H1 (cell line): ENCODE measurements at regions not wholly inside any gene's neighbourhood (a gene's known extent, or its start where the extent isn't known, plus 50 kb on each side); places are given as distances from the start of the nearest gene placed in this dataset.

ENCODE experiments used
- CTCF ChIA-PET: fragments of 300-600 bp; sonication (Branson Sonifier 250); formaldehyde crosslinking; loops from one replicate; lab custom pipeline; 2021; ENCODE audit not compliant: partially characterized antibody; lab: Charles Lee
- POLR2A ChIA-PET: fragments of 300-600 bp; sonication (Branson Sonifier 250); formaldehyde crosslinking; loops from one replicate; lab custom pipeline; 2021; ENCODE audit warnings: inconsistent platforms; ENCODE audit not compliant: partially characterized antibody; lab: Charles Lee
- DNase-seq, 2 experiments: peaks; one replicate each; pipeline versions ENCODE4 v3.0.0 to v3.0.0-alpha.2; 2010 to 2022; ENCODE audit warnings: low spot score in 2 of 2, low read depth in 1 of 2, mixed read lengths in 1 of 2
- FAIRE-seq: peaks from 2 replicates; lab custom pipeline; 2011; peaks lifted over from hg19 to GRCh38; lab: Jason Lieb, UNC
- H2AFZ ChIP-seq: 2 replicates; pipeline ENCODE4 v1.8.1; 2012; ENCODE audit warnings: low read length, inconsistent platforms
- H2AK5ac ChIP-seq: 2 replicates; pipeline ENCODE4 v1.6.1; 2013; ENCODE audit warnings: low read depth, low read length
- H2BK120ac ChIP-seq: replicated peaks from 2 replicates; pipeline ENCODE3; 2013; ENCODE audit warnings: low read depth, low read length, inconsistent platforms
- H2BK12ac ChIP-seq: 2 replicates; pipeline ENCODE4 v1.6.1; 2013; ENCODE audit warnings: low read depth, low read length
- H2BK15ac ChIP-seq: 2 replicates; pipeline ENCODE4 v1.6.1; 2013; ENCODE audit warnings: low read length
- H2BK20ac ChIP-seq: 2 replicates; pipeline ENCODE4 v1.6.1; 2013; ENCODE audit warnings: low read length
- H2BK5ac ChIP-seq: 2 replicates; pipeline ENCODE4 v1.6.1; 2013; ENCODE audit warnings: low read depth, low read length
- H3K14ac ChIP-seq: 2 replicates; pipeline ENCODE4 v1.6.1; 2013; ENCODE audit warnings: inconsistent platforms; ENCODE audit not compliant: insufficient read length
- H3K18ac ChIP-seq: 2 replicates; pipeline ENCODE4 v1.6.1; 2013; ENCODE audit warnings: low read length; ENCODE audit errors: extremely low read depth
- H3K23ac ChIP-seq: 2 replicates; pipeline ENCODE4 v1.6.1; 2013; ENCODE audit warnings: inconsistent platforms; ENCODE audit not compliant: insufficient read length
- H3K23me2 ChIP-seq: 2 replicates; pipeline ENCODE4 v1.6.1; 2013; ENCODE audit warnings: low read depth, low read length
- H3K27ac ChIP-seq: 2 replicates; pipeline ENCODE4 v1.6.1; 2011; ENCODE audit warnings: low read depth, low read length, inconsistent platforms
- H3K27me3 ChIP-seq, 4 experiments: replicated peaks in 1 of 4; 1 replicate in 1 of 4; 2 replicates in 3 of 4; pipeline versions ENCODE4 v1.6.1 to v1.8.1; 2011 to 2013; ENCODE audit warnings: low read length in 3 of 4, mild to moderate bottlenecking in 3 of 4, inconsistent platforms in 2 of 4, mixed read lengths in 2 of 4, moderate library complexity in 1 of 4; ENCODE audit not compliant: control insufficient read depth in 3 of 4, insufficient read depth in 3 of 4; ENCODE audit errors: extremely low read depth in 1 of 4
- H3K36me3 ChIP-seq, 4 experiments: 2 replicates each; pipeline versions ENCODE4 v1.6.1 to v1.8.1; 2011 to 2013; ENCODE audit warnings: mild to moderate bottlenecking in 4 of 4, low read length in 3 of 4, moderate library complexity in 2 of 4, control low read depth in 1 of 4, inconsistent platforms in 1 of 4; ENCODE audit not compliant: insufficient read depth in 4 of 4, control insufficient read depth in 2 of 4
- H3K4ac ChIP-seq: replicated peaks from 2 replicates; pipeline ENCODE3; 2013; ENCODE audit warnings: low read length, low read depth, mixed read lengths, inconsistent platforms; ENCODE audit not compliant: insufficient read length
- H3K4me1 ChIP-seq, 4 experiments: replicated peaks in 1 of 4; 1 replicate in 1 of 4; 2 replicates in 3 of 4; pipeline versions ENCODE4 v1.6.1 to v1.8.1; 2011 to 2013; ENCODE audit warnings: low read length in 3 of 4, inconsistent platforms in 2 of 4, mixed read lengths in 1 of 4; ENCODE audit not compliant: insufficient read depth in 4 of 4, control insufficient read depth in 3 of 4
- H3K4me2 ChIP-seq, 2 experiments: 2 replicates each; pipeline versions ENCODE4 v1.6.1 to v1.8.1; 2011 to 2013; ENCODE audit warnings: low read depth in 2 of 2, low read length in 2 of 2, control low read depth in 1 of 2, inconsistent platforms in 1 of 2, mild to moderate bottlenecking in 1 of 2; ENCODE audit not compliant: insufficient read depth in 1 of 2
- H3K4me3 ChIP-seq, 4 experiments: fragments of 200-600, 300-600 bp in 1 of 4; sonication (generic), shearing (Covaris generic), sonication (Bioruptor Twin) in 1 of 4; 2 replicates each; pipeline versions ENCODE4 v1.5.1 to v1.8.1; 2011 to 2016; ENCODE audit warnings: low read length in 4 of 4, low read depth in 3 of 4, control low read depth in 2 of 4, inconsistent platforms in 2 of 4, mild to moderate bottlenecking in 2 of 4, mixed read lengths in 1 of 4, moderate library complexity in 1 of 4; ENCODE audit not compliant: insufficient read depth in 2 of 4; ENCODE audit errors: extremely low read depth in 1 of 4
- H3K56ac ChIP-seq: replicated peaks from 2 replicates; pipeline ENCODE3; 2013; ENCODE audit warnings: low read depth, mild to moderate bottlenecking, mixed read lengths, low read length, inconsistent platforms; ENCODE audit not compliant: insufficient read length
- H3K79me1 ChIP-seq: 2 replicates; pipeline ENCODE4 v1.6.1; 2013; ENCODE audit warnings: low read depth, low read length, control low read depth
- H3K79me2 ChIP-seq, 2 experiments: 2 replicates each; pipeline versions ENCODE4 v1.6.1 to v1.8.1; 2012 to 2013; ENCODE audit warnings: low read length in 2 of 2, mild to moderate bottlenecking in 2 of 2, inconsistent platforms in 1 of 2; ENCODE audit not compliant: insufficient read depth in 2 of 2, control insufficient read depth in 1 of 2
- H3K9ac ChIP-seq, 4 experiments: replicated peaks in 1 of 4; 1 replicate in 1 of 4; 2 replicates in 3 of 4; pipeline versions ENCODE4 v1.6.1 to v1.8.1; 2011 to 2013; ENCODE audit warnings: low read depth in 3 of 4, low read length in 3 of 4, control low read depth in 2 of 4, mild to moderate bottlenecking in 2 of 4, moderate library complexity in 2 of 4, inconsistent platforms in 1 of 4; ENCODE audit errors: extremely low read depth in 1 of 4
- H3K9me3 ChIP-seq, 2 experiments: 2 replicates each; pipeline versions ENCODE4 v1.6.1 to v1.8.1; 2012 to 2013; ENCODE audit warnings: mild to moderate bottlenecking in 2 of 2, moderate library complexity in 2 of 2, control low read depth in 1 of 2, inconsistent platforms in 1 of 2, low read depth in 1 of 2, low read length in 1 of 2, mixed read lengths in 1 of 2; ENCODE audit not compliant: insufficient read depth in 2 of 2
- H4K20me1 ChIP-seq, 2 experiments: replicated peaks in 1 of 2; 2 replicates each; pipeline versions ENCODE3 to v1.8.1; 2011 to 2013; ENCODE audit warnings: inconsistent platforms in 2 of 2, low read length in 2 of 2, mild to moderate bottlenecking in 1 of 2; ENCODE audit not compliant: insufficient read depth in 2 of 2, control insufficient read depth in 1 of 2
- H4K5ac ChIP-seq: 2 replicates; pipeline ENCODE4 v1.6.1; 2013; ENCODE audit warnings: low read length, low read depth, mixed read lengths, inconsistent platforms; ENCODE audit not compliant: insufficient read length
- H4K8ac ChIP-seq: 2 replicates; pipeline ENCODE4 v1.8.0; 2013; ENCODE audit warnings: mild to moderate bottlenecking, moderate library complexity, low read length, inconsistent platforms; ENCODE audit not compliant: insufficient read depth; ENCODE audit errors: extremely low read depth
- H4K91ac ChIP-seq: replicated peaks from 2 replicates; pipeline ENCODE3; 2013; ENCODE audit warnings: low read length, mixed read lengths, inconsistent platforms; ENCODE audit not compliant: insufficient read length
- ATF3 ChIP-seq: IDR thresholded peaks from 2 replicates; pipeline ENCODE4 v1.6.1; 2011; ENCODE audit warnings: low read depth, mild to moderate bottlenecking, low read length; ENCODE audit not compliant: insufficient read depth
- CEBPB ChIP-seq: IDR thresholded peaks from 2 replicates; pipeline ENCODE4 v1.6.1; 2012; ENCODE audit warnings: low read depth, low read length
- GABPA ChIP-seq: IDR thresholded peaks from 2 replicates; pipeline ENCODE4 v1.6.1; 2011; ENCODE audit warnings: mild to moderate bottlenecking, low read length, moderate library complexity, borderline replicate concordance; ENCODE audit not compliant: insufficient read depth
- GTF2F1 ChIP-seq: IDR thresholded peaks from 2 replicates; pipeline ENCODE4 v1.6.1; 2012; ENCODE audit warnings: low read depth, low read length, improper control_type of control experiment, borderline replicate concordance
- POLR2A ChIP-seq, 2 experiments: IDR thresholded peaks; 1 replicate in 1 of 2; 2 replicates in 1 of 2; pipeline ENCODE4 v1.6.1; 2011; ENCODE audit warnings: low read depth in 2 of 2, low read length in 2 of 2, mild to moderate bottlenecking in 2 of 2; ENCODE audit errors: control extremely low read depth in 1 of 2
- RFX5 ChIP-seq: IDR thresholded peaks from 2 replicates; pipeline ENCODE4 v1.6.1; 2011; ENCODE audit warnings: low read depth, low read length, improper control_type of control experiment, borderline replicate concordance
- SUZ12 ChIP-seq: fragments of 200-600 bp; sonication (generic); IDR thresholded peaks from 2 replicates; pipeline ENCODE4 v1.6.1; 2012; ENCODE audit warnings: mild to moderate bottlenecking, inconsistent platforms, low read length, moderate library complexity, mixed read lengths
- TBP ChIP-seq: IDR thresholded peaks from 2 replicates; pipeline ENCODE4 v1.6.1; 2011; ENCODE audit warnings: low read depth, low read length, improper control_type of control experiment
- TEAD4 ChIP-seq: IDR thresholded peaks from 2 replicates; pipeline ENCODE4 v1.6.1; 2012; ENCODE audit warnings: low read depth, low read length, inconsistent platforms, mixed read lengths
- WGBS, 2 experiments: shearing (Covaris generic) in 1 of 2; methylation state at CpG; one replicate each; pipeline versions ENCODE4 v1.1.6 to v1.1.7; 2013 to 2015; ENCODE audit warnings: low lambda C conversion rate in 2 of 2, mixed read lengths in 2 of 2, inconsistent platforms in 1 of 2, low coverage in 1 of 2, missing lambda C conversion rate in 1 of 2; ENCODE audit not compliant: insufficient replicate concordance in 2 of 2, insufficient coverage in 1 of 2, insufficient read length in 1 of 2; ENCODE audit errors: extremely low coverage in 1 of 2, missing lambda C conversion rate in 1 of 2; 5-methylcytosine and 5-hydroxymethylcytosine counted together

- H3K23me2 ChIP-seq: no peaks in the 10 kb centered on the region
- no peak overlapping the region for H3K18ac ChIP-seq
- H3K4me3 ChIP-seq: no peak overlapping the region
- H3K79me2 ChIP-seq: no peaks in the 10 kb centered on the region
- no peak overlapping the region for H3K27ac ChIP-seq
- no peaks in the 10 kb centered on the region for H3K27me3 ChIP-seq
- no peak overlapping the region for H2BK20ac ChIP-seq
- no peaks in the 10 kb centered on the region for H3K4me1 ChIP-seq
- no peak overlapping the region for H3K4me2 ChIP-seq
- H2BK5ac ChIP-seq: no peak overlapping the region
- no peaks in the 10 kb centered on the region for H3K36me3 ChIP-seq
- no peak overlapping the region for H4K8ac ChIP-seq
- H3K79me1 ChIP-seq: no peaks in the 10 kb centered on the region
- no peak overlapping the region for H2AFZ ChIP-seq
- H2BK12ac ChIP-seq: no peak overlapping the region
- no peak for TF ChIP-seq CEBPB
- no peak for TF ChIP-seq RFX5
- TF ChIP-seq TEAD4: no peak
- no peak for TF ChIP-seq TBP
- TF ChIP-seq GTF2F1: no peak
- no peak for TF ChIP-seq ATF3
- no peak for TF ChIP-seq SUZ12
- no peak for TF ChIP-seq POLR2A (IDR thresholded peaks at IDR 0.05; ENCODE audit: control extremely low read depth in 1 of 2, low read depth in 2 of 2, low read length in 2 of 2)
- no peak for TF ChIP-seq GABPA
- H4K20me1 ChIP-seq: no peaks in the 10 kb centered on the region
- H3K9ac ChIP-seq: no peak overlapping the region
- no peak overlapping the region for H4K5ac ChIP-seq
- ChIA-PET POLR2A (interaction anchor here (1.1 kb wide), 1 partner anchor 15 kb away, joined by 3 read pairs; no protein-coding TSS in a partner anchor), CTCF (interaction anchor here (0.7 kb wide), 1 partner anchor 20 kb away, joined by 3 read pairs; no protein-coding TSS in a partner anchor)
- H3K14ac ChIP-seq: no peak overlapping the region
- no peak overlapping the region for H3K56ac ChIP-seq
- FAIRE-seq (no peak), DNase-seq (no peak)
- no peaks in the 10 kb centered on the region for H3K9me3 ChIP-seq
- H4K91ac ChIP-seq: no peak overlapping the region
- no peak overlapping the region for H2AK5ac ChIP-seq
- H2BK120ac ChIP-seq: no peak overlapping the region
- 90% methylated on average over 6 of the region's 6 CpGs; no CpG with 5 or more reads in 1 of the 2 experiments for WGBS, 2 experiments
- H2BK15ac ChIP-seq: no peak overlapping the region
- H3K4ac ChIP-seq: no peak overlapping the region
- no peak overlapping the region for H3K23ac ChIP-seq
These were observed 497.1 kb downstream of the SMARCA1 start for GRCh38 chrX:129026202-129026601.
